ENCODE measurements at regions not wholly inside any gene's neighbourhood (a gene's known extent, or its start where the extent isn't known, plus 50 kb on each side); places are given as distances from the start of the nearest gene placed in this dataset.

DNA sequence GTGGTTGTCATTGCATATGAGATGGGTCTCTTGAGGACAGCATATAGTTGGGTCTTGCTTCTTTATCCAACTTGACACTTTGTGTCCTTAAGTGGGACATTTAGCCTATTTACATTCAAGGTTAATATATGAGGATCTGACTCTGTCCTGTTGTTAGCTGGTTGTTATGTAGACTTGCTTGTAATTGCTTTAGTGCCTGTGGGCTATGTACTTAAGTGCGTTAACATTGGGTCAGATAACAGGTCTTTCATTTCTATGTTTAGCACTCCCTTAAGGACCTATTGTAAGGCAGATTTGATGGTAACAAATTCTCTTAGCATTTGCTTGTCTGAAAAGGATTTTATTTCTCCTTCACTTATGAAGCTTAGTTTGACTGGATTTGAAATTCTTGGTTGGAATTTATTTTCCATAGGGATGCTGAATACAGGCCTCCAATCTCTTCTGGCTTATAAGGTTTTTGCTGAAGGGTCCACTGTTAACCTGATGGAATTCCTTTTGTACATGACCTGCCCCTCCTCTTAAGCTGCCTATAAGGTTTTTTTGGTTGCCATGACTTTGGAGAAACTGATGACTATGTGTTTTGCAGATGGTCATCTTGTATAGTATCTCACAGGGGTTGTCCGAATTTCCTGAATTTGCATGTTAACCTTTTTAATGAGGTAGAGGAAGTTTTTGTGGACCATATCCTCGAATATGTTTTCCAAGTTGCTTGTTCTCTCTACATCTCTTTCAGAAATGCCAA is 162.0 kb downstream of the NKX6-1 start:
- no peak for TF ChIP-seq SIN3A (IDR thresholded peaks at IDR 0.05; ENCODE audit: borderline replicate concordance, insufficient read depth, low read length)
- no peak for TF ChIP-seq POLR2AphosphoS5 (IDR thresholded peaks at IDR 0.05; ENCODE audit: low read depth, low read length)

All from PFSK-1 (cell line).